ENCODE measurements at regions not wholly inside any gene's neighbourhood (a gene's known extent, or its start where the extent isn't known, plus 50 kb on each side); places are given as distances from the start of the nearest gene placed in this dataset.
"Not testable (repeated sequence)": the region's sequence is repeated elsewhere in the genome, so short reads cannot be mapped to it uniquely, and the experiment has no call there.

GRCh38 chr14:85189253-85189652, 340.7 kb upstream of the FLRT2 start:
- not testable (repeated sequence) for TF ChIP-seq CTCF, POLR2A (IDR thresholded peaks at IDR 0.05)

All from sigmoid colon (tissue), 3 donors.